OCI-LY1 (cell line): ENCODE measurements at regions not wholly inside any gene's neighbourhood (a gene's known extent, or its start where the extent isn't known, plus 50 kb on each side); places are given as distances from the start of the nearest gene placed in this dataset.

Experiments
- CTCF ChIP-seq: fragments of 200-600 bp; sonication (generic), shearing (Covaris generic); IDR thresholded peaks from 2 replicates; pipeline ENCODE4 v1.5.1; 2017; ENCODE audit warnings: mild to moderate bottlenecking, antibody characterized with exemption, low read length, moderate library complexity, mixed read lengths
- EZH2 ChIP-seq: fragments of 200-600 bp; sonication (generic), shearing (Covaris generic); IDR thresholded peaks from 2 replicates; pipeline ENCODE4 v1.8.0; 2017; ENCODE audit warnings: borderline replicate concordance, mixed run types, mild to moderate bottlenecking, antibody characterized with exemption, low read length, moderate library complexity, mixed read lengths

GRCh38 chr2:147641651-147642050, 203.2 kb upstream of the ACVR2A start:
- TF ChIP-seq CTCF (no peak), EZH2 (no peak)
